Stimulated activated naive CD8-positive, alpha-beta T cell treated with anti-CD3 and anti-CD28 coated beads, Interleukin-15, amount 100 ng/mL, for 72 hours (primary cell): ENCODE measurements at regions not wholly inside any gene's neighbourhood (a gene's known extent, or its start where the extent isn't known, plus 50 kb on each side); places are given as distances from the start of the nearest gene placed in this dataset.

Experiments used
- ATAC-seq: fragments of 150-1000 bp; cut with Tn5 transposase; 2 replicates; pipeline ENCODE4 v1.10.0; 2021; ENCODE audit warnings: mild to moderate bottlenecking, moderate library complexity
- DNase-seq, 2 donors: peaks; one replicate each; pipeline ENCODE4 v3.0.0; 2021 to 2022
- H3K27ac Mint-ChIP-seq, 2 donors: one replicate each; pipeline ENCODE4 v1.8.0; 2022; ENCODE audit warnings: mild to moderate bottlenecking in 2 of 2, mixed read lengths in 2 of 2, moderate library complexity in 2 of 2
- H3K27me3 Mint-ChIP-seq: one replicate; pipeline ENCODE4 v1.8.0; 2022; ENCODE audit warnings: mixed read lengths
- H3K4me1 Mint-ChIP-seq: one replicate; pipeline ENCODE4 v1.8.0; 2022; ENCODE audit warnings: mild to moderate bottlenecking, mixed read lengths
- H3K4me3 Mint-ChIP-seq, 2 donors: one replicate each; pipeline ENCODE4 v1.8.0; 2022; ENCODE audit warnings: mild to moderate bottlenecking in 2 of 2, mixed read lengths in 2 of 2, moderate library complexity in 1 of 2
- H3K9me3 Mint-ChIP-seq, 2 donors: one replicate each; pipeline ENCODE4 v1.8.0; 2022; ENCODE audit warnings: mixed read lengths in 2 of 2

DNA sequence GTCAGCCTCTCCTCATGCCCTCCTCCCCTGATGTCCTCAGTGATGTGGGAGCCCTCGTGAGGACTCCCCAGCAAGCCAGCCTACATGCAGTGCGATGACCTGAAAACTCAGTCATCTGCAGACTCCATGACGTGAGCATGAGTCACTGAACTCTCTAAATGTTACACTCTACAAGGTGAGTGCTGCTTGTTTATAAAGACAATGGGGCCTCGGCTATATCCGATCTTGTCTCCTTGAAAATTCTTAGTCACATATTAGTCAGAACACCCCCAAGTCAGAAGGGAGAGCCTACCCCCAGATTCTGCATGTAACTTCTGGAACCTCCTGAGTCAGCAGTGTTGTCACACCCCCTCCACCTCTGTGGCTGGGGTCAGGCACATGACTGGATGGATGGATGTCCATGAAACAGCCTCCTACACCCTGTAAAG, 673.8 kb downstream of the INHBA start:
- peaks cover 0 to 4% of the 10 kb centered on the region in 2 donors for H3K9me3 Mint-ChIP-seq

DNA sequence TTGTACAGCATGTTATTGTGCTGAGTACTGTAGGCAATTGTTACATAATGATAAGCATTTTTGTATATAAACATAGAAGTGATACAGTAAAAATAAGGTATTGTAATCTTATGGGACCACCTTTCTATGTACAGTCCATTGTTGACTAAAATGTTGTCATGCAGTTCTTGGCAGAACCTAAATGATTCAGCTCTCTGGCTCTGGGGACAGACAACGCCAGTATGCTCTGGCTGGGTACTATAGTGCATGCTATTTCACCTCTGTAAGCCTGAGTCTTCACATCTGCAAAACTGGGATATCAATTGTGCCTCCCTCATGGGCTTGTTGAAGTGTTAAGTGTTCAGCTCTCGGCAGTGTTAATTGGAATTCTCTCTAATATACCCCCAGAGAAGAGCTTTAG, 674.3 kb downstream of the INHBA start:
- Mint-ChIP-seq H3K4me1 (no peaks in the 10 kb centered on the region), H3K27ac (no peak overlapping the region), H3K9me3 (peaks cover 0 to 4% of the 10 kb centered on the region in 2 donors), H3K4me3 (no peak overlapping the region), H3K27me3 (no peaks in the 10 kb centered on the region)
- DNase-seq (no peak), ATAC-seq (peak; percentile 20)

More for the DNA sequence above, 673.8 kb downstream of the INHBA start:
- DNase-seq (no peak), ATAC-seq (peak; percentile 9)
- no peaks in the 10 kb centered on the region for H3K27me3 Mint-ChIP-seq
- no peaks in the 10 kb centered on the region for H3K4me1 Mint-ChIP-seq
- no peak overlapping the region for H3K27ac Mint-ChIP-seq
- no peak overlapping the region for H3K4me3 Mint-ChIP-seq

DNA sequence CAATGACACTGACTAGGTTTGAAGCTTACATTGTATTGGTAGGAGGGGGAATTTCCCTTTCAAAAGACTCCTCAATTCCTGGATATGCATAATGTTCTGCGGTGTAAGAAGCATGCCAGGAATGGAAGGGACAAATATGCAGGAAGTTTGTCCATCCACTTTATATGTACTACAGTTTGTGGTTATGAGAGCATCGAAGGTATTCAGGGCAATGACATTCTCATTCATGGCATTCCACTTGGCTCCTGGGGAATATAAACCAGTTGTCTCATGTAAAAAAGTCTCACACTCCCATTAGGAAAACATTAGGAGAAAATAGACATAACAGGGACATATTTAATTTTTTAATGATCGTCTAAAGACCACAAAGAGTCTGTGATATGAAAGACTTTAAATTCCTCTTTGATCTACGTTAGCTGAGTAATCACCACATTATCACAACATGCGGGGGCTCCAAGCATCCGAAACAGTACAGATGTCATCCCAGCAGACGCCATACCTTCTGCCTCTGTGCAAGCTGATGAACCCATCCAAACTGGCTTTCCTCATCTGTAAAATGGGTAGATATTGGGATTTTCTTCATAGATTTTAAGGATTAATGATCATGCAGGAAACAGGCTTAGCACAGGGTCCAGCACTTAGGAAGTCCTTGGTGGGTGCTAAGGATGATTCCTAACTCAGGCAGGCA, 675.3 kb downstream of the INHBA start:
- H3K27me3 Mint-ChIP-seq: no peaks in the 10 kb centered on the region
- no peaks in the 10 kb centered on the region for H3K4me1 Mint-ChIP-seq

DNA sequence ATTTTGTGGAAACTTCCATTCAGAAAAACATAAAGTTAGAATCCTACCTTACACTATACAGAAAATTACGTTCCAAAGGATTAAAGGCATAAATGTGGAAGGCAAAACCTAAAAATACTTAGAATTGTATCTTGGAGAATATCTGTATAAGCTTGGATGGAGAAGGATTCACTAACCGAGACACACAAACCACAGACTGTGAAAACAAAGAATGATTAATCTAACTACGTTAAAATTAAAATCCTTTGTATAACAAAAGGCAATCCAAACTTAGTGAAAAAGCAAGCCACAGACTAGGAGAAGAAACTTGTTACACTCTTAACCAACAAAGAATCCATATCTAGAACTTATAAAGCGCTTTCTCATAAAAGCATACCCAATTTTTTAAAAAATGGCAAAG, 678.8 kb downstream of the INHBA start:
- DNase-seq: no peak
- H3K4me1 Mint-ChIP-seq: no peaks in the 10 kb centered on the region
- no peak for ATAC-seq
- no peaks in the 10 kb centered on the region for H3K27me3 Mint-ChIP-seq
- no peak overlapping the region for H3K4me3 Mint-ChIP-seq
- H3K9me3 Mint-ChIP-seq: no peaks in the 10 kb centered on the region
- no peak overlapping the region for H3K27ac Mint-ChIP-seq

More for the DNA sequence above, 675.3 kb downstream of the INHBA start:
- H3K9me3 Mint-ChIP-seq: peaks cover 0 to 4% of the 10 kb centered on the region in 2 donors
- DNase-seq (no peak), ATAC-seq (no peak)
- H3K4me3 Mint-ChIP-seq: no peak overlapping the region
- H3K27ac Mint-ChIP-seq: no peak overlapping the region

DNA sequence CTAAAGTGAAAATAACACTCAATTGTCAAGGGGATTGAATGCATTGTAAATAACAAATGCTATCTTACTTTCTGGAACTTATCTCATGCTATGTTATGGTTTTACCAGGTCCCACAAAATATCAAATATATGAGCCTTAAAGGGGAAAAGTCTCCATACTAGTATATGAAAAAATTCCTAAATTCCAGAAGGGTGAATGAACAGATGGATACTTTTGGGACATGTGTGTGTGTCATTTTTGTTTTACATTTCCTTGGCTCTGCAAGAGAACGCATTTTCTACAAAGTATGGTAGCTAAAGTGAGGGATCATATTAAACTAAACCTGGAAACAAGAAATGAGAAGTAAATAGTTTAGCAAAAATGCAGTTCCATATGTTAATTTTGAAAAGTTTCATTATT, 682.8 kb downstream of the INHBA start:
- DNase-seq (no peak), ATAC-seq (no peak)

DNA sequence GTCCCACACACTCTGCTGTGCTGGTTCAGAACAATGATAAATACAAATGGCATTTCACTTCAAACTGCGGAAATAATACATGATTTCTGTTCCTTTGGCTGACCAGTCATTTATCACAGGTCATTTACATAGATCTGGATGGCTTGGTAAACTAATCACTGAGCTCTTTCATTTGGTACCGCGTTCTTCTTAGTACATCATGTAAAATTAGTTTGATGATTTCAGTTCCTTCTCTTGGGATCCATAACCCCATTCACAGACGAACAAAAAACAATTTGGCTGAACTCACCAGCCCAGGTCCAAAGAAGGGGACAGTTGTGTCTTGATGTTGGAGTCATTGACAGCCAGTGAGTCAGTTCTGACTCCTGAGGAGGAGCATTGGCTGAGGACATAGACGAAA, 689.8 kb downstream of the INHBA start:
- DNase-seq (no peak), ATAC-seq (no peak)
- H3K27me3 Mint-ChIP-seq: no peaks in the 10 kb centered on the region
- H3K27ac Mint-ChIP-seq: no peak overlapping the region
- no peak overlapping the region for H3K4me3 Mint-ChIP-seq
- H3K4me1 Mint-ChIP-seq: no peaks in the 10 kb centered on the region
- H3K9me3 Mint-ChIP-seq: peaks cover 0 to 9% of the 10 kb centered on the region in 2 donors

More for the DNA sequence above, 682.8 kb downstream of the INHBA start:
- no peaks in the 10 kb centered on the region for H3K4me1 Mint-ChIP-seq
- no peak overlapping the region for H3K27ac Mint-ChIP-seq
- no peak overlapping the region for H3K4me3 Mint-ChIP-seq
- H3K27me3 Mint-ChIP-seq: no peaks in the 10 kb centered on the region
- no peaks in the 10 kb centered on the region for H3K9me3 Mint-ChIP-seq

DNA sequence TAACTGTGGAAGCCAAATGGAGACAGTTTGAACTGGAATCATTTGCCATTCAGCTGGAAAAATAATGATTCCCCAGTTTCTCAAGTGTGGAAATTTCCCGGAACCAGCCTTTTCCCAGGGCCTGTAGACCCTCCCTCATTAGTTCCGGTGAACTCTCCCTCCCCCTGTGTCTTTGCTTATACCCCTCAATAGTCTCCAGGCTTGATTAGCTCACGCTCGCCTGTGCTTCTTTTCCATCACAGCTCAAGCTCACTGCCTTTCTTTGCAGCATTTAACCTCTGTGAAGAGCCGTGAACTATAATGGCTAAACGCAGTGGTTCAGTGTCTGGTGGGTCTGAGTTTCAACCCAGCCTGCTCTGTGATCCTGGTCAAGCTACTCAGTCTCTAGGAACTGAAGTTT, 690.8 kb downstream of the INHBA start:
- Mint-ChIP-seq H3K9me3 (peaks cover 0 to 9% of the 10 kb centered on the region in 2 donors), H3K4me1 (no peaks in the 10 kb centered on the region), H3K4me3 (no peak overlapping the region), H3K27ac (no peak overlapping the region), H3K27me3 (no peaks in the 10 kb centered on the region)
- DNase-seq (no peak), ATAC-seq (no peak)

DNA sequence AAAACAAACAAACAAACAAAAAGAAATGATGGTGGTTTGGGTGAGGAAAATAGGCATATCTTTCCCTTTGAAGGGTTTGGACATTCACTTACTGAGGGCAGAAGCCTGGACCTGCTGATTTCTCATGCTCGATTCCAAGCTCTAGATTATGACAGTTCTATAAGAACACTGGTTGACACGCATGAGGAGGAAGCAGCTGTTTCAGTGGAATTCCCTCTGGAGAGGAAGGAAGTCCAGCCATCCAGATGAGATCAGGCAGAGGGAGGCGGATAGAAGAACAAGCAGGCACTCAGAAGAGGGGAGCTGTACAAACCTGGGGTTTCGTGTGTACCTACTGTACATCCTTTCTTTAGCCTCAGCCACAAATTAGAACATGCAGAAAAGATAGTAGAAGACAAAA, 691.9 kb downstream of the INHBA start:
- H3K4me3 Mint-ChIP-seq: no peak overlapping the region
- no peaks in the 10 kb centered on the region for H3K4me1 Mint-ChIP-seq
- DNase-seq: no peak
- ATAC-seq: no peak
- peaks cover 0 to 9% of the 10 kb centered on the region in 2 donors for H3K9me3 Mint-ChIP-seq
- H3K27me3 Mint-ChIP-seq: no peaks in the 10 kb centered on the region
- H3K27ac Mint-ChIP-seq: no peak overlapping the region

DNA sequence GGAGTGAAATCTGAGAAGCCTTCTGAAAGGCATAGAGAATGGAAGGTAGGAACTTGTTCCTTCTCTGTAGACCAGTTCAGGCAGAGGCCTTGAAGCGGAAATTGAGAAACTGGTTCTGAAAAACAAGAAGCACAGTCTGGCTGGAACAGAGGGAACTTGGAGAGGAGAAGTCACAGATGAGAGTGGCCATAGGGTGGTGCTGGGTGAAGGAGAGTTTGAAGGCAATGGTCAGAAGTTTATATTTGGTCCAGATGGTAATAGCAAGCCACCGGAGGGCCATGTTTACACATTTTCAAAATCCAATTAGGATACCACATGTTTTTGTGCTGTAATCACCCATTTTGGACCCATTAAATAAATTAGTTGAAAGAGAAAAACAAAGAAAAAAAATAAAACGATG, 692.5 kb downstream of the INHBA start:
- no peak for ATAC-seq
- DNase-seq: no peak
- Mint-ChIP-seq H3K9me3 (peaks cover 0 to 9% of the 10 kb centered on the region in 2 donors), H3K27me3 (no peaks in the 10 kb centered on the region), H3K4me3 (no peak overlapping the region), H3K27ac (no peak overlapping the region), H3K4me1 (no peaks in the 10 kb centered on the region)

DNA sequence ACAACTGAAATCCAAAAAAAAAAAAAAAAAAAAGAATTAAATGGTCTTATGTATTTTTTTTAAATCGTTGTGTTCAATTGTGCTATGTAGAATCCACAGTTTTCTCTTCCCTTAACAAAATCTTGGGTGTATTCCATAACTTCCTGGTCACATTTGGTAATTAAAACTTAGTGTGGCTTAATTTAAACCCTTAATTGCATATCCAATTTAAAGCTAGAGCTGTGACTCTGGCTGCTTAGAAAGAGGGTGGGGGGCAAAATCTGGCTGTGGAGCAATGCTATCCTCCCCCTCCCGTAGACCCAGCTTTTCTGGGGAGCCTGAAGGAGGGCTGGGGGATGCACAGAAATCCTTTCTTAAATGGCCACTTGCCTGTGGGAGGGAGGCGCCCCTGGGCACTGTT, 695.1 kb downstream of the INHBA start:
- Mint-ChIP-seq H3K27ac (no peak overlapping the region), H3K9me3 (peaks cover 0 to 9% of the 10 kb centered on the region in 2 donors), H3K4me3 (no peak overlapping the region), H3K27me3 (no peaks in the 10 kb centered on the region), H3K4me1 (no peaks in the 10 kb centered on the region)
- DNase-seq: no peak
- no peak for ATAC-seq

DNA sequence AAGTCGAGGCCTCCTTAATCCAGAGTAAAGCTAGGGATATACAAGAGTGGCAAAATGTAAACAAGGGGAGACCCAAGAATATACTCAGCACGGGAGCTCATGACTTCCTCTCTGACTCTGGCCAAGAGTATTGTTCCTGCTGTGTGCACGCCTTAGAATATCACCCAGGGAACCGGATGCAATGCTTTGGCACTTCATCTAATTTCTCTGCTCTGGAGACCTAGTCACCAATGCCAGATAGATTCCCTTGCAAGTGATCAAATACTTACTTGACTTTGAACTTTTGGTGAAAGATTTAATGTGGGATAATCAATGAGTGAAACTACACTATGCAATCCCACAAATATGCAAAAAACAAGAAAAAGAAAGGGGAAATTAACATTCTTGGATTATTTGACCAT, 695.5 kb downstream of the INHBA start:
- Mint-ChIP-seq H3K9me3 (peaks cover 0 to 9% of the 10 kb centered on the region in 2 donors), H3K27ac (no peak overlapping the region), H3K4me1 (no peaks in the 10 kb centered on the region), H3K27me3 (no peaks in the 10 kb centered on the region), H3K4me3 (no peak overlapping the region)
- no peak for ATAC-seq
- no peak for DNase-seq

DNA sequence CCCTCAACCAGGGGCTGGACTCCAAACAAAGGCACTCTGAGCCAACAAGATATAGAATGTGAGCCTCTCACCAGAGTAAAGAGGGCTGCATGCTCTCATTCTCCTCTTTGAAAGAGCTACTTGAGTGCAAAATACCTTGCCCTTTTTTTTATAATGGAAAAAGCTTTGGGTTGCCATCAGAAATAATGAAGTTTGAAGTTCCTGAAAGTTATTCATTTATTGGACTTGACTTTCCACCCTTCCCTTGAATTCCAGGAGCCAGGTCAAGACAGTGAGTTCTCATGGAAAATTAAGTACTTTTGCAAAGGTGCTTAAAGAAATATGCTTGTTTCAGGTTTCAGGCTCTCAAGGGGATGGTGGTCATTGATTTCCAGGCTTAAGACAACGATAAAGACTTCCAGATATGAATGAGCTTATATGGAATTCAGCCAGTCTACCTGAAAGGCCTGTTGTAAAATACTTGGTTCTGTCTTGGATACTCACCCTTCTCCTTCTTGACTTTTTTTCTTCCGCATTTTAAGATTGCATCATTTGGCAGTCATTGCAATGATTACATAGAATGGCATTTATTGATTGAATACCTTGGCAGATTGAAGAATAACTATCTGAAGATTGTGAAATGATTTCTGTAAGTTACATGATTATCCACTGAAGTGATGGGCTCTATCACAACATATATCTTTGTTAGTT, 696.4 kb downstream of the INHBA start:
- DNase-seq (no peak), ATAC-seq (no peak)
- H3K4me3 Mint-ChIP-seq: no peak overlapping the region
- H3K9me3 Mint-ChIP-seq: peaks cover 0 to 9% of the 10 kb centered on the region in 2 donors
- no peaks in the 10 kb centered on the region for H3K4me1 Mint-ChIP-seq
- H3K27me3 Mint-ChIP-seq: no peaks in the 10 kb centered on the region
- no peak overlapping the region for H3K27ac Mint-ChIP-seq

DNA sequence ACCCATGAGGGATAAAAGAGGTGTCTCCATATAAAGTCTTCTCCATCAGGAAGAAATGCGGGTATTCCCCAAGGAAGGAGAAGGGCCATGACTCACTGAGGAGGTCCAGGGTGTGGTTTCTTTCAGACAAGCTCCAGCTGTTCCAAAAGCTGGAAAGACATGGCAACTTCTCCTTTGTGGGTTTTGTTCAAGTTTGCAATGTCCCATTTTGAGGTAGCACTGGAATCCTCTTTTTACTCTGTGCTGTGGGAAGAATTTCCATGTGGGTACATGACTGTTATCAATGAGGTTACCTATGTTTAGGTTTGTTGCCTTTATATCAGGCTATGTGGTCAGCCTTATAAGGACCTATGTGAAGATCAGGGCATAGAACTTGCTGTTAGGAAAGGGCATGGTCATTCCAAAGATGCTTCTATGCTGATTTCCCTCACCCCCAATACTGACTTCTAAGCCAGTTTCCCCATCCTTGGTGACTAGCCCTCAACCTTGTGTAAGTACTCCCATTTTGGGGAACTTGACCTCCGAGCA, 697.5 kb downstream of the INHBA start:
- H3K9me3 Mint-ChIP-seq: peaks cover 0 to 9% of the 10 kb centered on the region in 2 donors
- H3K4me1 Mint-ChIP-seq: no peaks in the 10 kb centered on the region
- no peak overlapping the region for H3K4me3 Mint-ChIP-seq
- no peak for ATAC-seq
- H3K27me3 Mint-ChIP-seq: no peaks in the 10 kb centered on the region
- no peak overlapping the region for H3K27ac Mint-ChIP-seq
- DNase-seq: no peak

DNA sequence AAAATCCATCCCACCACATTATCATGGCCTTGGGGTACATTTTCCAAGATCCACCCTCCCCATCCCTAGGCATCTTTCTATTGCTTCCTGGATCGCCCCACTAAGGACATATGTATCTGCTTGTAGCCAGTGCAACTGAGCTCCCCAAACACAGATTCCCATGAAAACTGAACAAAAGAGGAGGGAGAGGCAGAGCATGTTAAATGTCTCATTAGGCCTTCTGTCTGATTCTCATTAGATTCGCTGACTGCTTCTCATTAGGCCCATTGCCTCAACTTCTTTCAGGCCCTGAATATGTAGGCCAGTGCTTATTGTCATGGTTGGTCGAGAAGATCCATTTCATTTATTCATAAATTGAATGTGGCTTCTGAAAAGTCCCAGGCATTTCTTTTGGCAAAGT, 698.9 kb downstream of the INHBA start:
- DNase-seq (no peak), ATAC-seq (no peak)
- Mint-ChIP-seq H3K27ac (no peak overlapping the region), H3K4me3 (no peak overlapping the region), H3K27me3 (no peaks in the 10 kb centered on the region), H3K4me1 (no peaks in the 10 kb centered on the region), H3K9me3 (no peaks in the 10 kb centered on the region)

DNA sequence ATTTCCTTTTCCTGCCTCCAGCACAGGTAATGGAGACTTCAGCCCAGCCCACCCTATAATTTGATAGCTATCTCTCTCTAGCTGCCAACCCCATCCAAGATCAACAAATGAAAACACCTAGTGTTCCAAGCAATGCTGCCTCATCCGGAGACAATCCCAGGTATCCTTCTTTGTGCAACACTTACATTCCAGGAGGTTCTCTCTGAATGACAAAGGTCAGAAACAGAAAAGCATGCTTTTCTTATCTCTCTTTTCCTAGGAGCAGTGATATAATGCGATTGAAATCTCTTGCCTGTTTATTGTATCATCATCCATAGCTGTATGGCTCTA, 699.3 kb downstream of the INHBA start:
- DNase-seq (no peak), ATAC-seq (no peak)
- no peaks in the 10 kb centered on the region for H3K9me3 Mint-ChIP-seq
- H3K4me3 Mint-ChIP-seq: no peak overlapping the region
- no peaks in the 10 kb centered on the region for H3K4me1 Mint-ChIP-seq
- H3K27ac Mint-ChIP-seq: no peak overlapping the region
- no peaks in the 10 kb centered on the region for H3K27me3 Mint-ChIP-seq

DNA sequence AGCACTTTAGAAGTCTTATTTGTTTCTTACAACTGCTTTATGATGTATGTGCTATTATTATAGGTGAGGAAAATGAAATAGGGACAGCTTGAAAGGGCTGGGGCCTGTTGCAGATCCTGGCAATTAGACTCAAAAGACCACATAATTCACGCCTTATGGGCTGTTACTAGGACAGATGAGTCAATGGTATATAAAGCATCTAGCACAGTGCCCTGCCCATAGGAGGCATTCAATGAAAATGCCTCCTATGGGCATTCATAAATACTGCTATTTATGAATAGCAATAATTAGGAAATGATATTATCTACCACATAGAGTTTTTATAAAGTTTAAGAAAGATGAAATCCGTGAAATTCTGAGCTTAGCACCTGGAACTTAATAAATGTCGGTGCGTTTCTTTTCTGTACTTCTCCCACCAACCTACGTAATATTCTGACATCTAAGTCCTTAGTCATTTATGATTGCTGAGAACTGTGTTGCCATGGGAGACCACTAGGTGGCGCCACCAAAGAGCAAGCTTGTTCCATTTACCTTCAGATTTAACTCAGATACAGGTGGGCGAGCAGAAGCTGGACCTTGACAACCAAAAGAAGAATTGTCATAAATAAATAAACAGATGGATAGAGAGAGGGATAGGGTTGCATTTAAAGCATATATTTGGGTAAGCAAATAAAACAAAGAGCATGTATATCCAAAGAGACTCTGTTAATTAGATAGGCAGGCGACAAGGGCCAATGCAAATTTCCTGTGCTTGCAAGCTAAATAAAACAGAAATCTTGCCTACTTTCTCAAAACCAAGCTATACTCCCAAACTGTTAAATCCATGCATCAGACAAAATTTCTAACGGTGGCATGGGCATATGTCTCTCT, 699.9 kb downstream of the INHBA start:
- peak; percentile 15 to 35 for DNase-seq
- no peaks in the 10 kb centered on the region for H3K4me1 Mint-ChIP-seq
- H3K27me3 Mint-ChIP-seq: no peaks in the 10 kb centered on the region
- no peak overlapping the region for H3K27ac Mint-ChIP-seq
- H3K4me3 Mint-ChIP-seq: no peak overlapping the region
- no peaks in the 10 kb centered on the region for H3K9me3 Mint-ChIP-seq
- no peak for ATAC-seq
